K562 (cell line): ENCODE measurements at regions not wholly inside any gene's neighbourhood (a gene's known extent, or its start where the extent isn't known, plus 50 kb on each side); places are given as distances from the start of the nearest gene placed in this dataset.

Source experiments
- ATAC-seq: fragments of 200-7000 bp; cut with Tn5 transposase; 3 replicates; pipeline ENCODE4 v1.9.1; 2020; ENCODE audit warnings: moderate library complexity
- BruUV-seq: library from RNA; stranded (reverse); fragments of 400-500 nt; replicated peaks from 2 replicates; lab custom pipeline; 2021; lab: Mats Ljungman, UMichigan
- CTCF ChIA-PET: fragments of 300-600 bp; formaldehyde crosslinking; extraction: SDS; loops from one replicate; lab custom pipeline; 2021; ENCODE audit warnings: low intra/inter-chr PET ratio; lab: Yijun Ruan, JAX
- POLR2A ChIA-PET: fragments of 300-600, 350-650 bp; sonication (Branson Sonifier 250); formaldehyde crosslinking; extraction: SDS; loops from one replicate; lab custom pipeline; 2021; ENCODE audit warnings: antibody characterized with exemption, inconsistent platforms; lab: Yijun Ruan, JAX
- DNase-seq, 4 experiments: peaks; one replicate each; pipeline versions ENCODE4 v3.0.0 to v3.0.0-alpha.2; 2011 to 2018; ENCODE audit warnings: low spot score in 3 of 4, mixed read lengths in 3 of 4; ENCODE audit errors: extremely low read depth in 1 of 4
- FAIRE-seq: peaks from 2 replicates; lab custom pipeline; 2011; peaks lifted over from hg19 to GRCh38; lab: Jason Lieb, UNC
- H2AFZ ChIP-seq: 2 replicates; pipeline ENCODE4 v1.6.0; 2011; ENCODE audit warnings: low read depth, low read length, control low read depth, inconsistent platforms
- H3K27ac ChIP-seq: fragments of 200-600 bp; 3 replicates; pipeline ENCODE4 v1.8.0; 2011; ENCODE audit warnings: low read depth, mild to moderate bottlenecking, control low read depth, inconsistent platforms, low read length, moderate library complexity, mixed read lengths; ENCODE audit errors: extremely low read depth
- H3K27me3 ChIP-seq, 2 experiments: fragments of 300-600 bp in 1 of 2; 2 replicates in 1 of 2; 3 replicates in 1 of 2; pipeline versions ENCODE4 v1.6.0 to v1.8.0; 2011; ENCODE audit warnings: inconsistent platforms in 2 of 2, low read length in 2 of 2, mild to moderate bottlenecking in 1 of 2, mixed read lengths in 1 of 2, moderate library complexity in 1 of 2; ENCODE audit not compliant: control insufficient read depth in 2 of 2, insufficient read depth in 2 of 2
- H3K36me3 ChIP-seq: fragments of 300-600 bp; 3 replicates; pipeline ENCODE4 v1.8.0; 2011; ENCODE audit warnings: mild to moderate bottlenecking, low read length, inconsistent platforms; ENCODE audit not compliant: control insufficient read depth, insufficient read depth
- H3K4me1 ChIP-seq, 2 experiments: fragments of 200-600 bp in 1 of 2; replicated peaks in 1 of 2; 2 replicates in 1 of 2; 3 replicates in 1 of 2; pipeline versions ENCODE4 v1.5.1 to v1.8.0; 2011; ENCODE audit warnings: inconsistent platforms in 2 of 2, low read length in 2 of 2, mild to moderate bottlenecking in 1 of 2, mixed read lengths in 1 of 2, moderate library complexity in 1 of 2; ENCODE audit not compliant: control insufficient read depth in 2 of 2, insufficient read depth in 2 of 2
- H3K4me2 ChIP-seq: 2 replicates; pipeline ENCODE4 v1.6.1; 2011; ENCODE audit warnings: low read length, control low read depth, inconsistent platforms, mixed read lengths; ENCODE audit not compliant: insufficient read depth
- H3K4me3 ChIP-seq: fragments of 200-600 bp; sonication (generic), shearing (Covaris generic); 2 replicates; pipeline ENCODE4 v1.5.1; 2016; ENCODE audit warnings: control low read depth, inconsistent platforms
- H3K79me2 ChIP-seq: fragments of 200-600 bp; 3 replicates; pipeline ENCODE4 v1.8.0; 2011; ENCODE audit warnings: low read length, inconsistent platforms; ENCODE audit not compliant: control insufficient read depth, insufficient read depth
- H3K9ac ChIP-seq, 2 experiments: 2 replicates each; pipeline versions ENCODE4 v1.6.0 to v1.6.1; 2011; ENCODE audit warnings: low read depth in 2 of 2, low read length in 2 of 2, control low read depth in 1 of 2, inconsistent platforms in 1 of 2, mild to moderate bottlenecking in 1 of 2, mixed read lengths in 1 of 2; ENCODE audit not compliant: insufficient read depth in 1 of 2
- H3K9me1 ChIP-seq: one replicate; pipeline ENCODE4 v1.6.0; 2011; ENCODE audit warnings: inconsistent platforms, mild to moderate bottlenecking, low read length, moderate library complexity; ENCODE audit not compliant: control insufficient read depth, insufficient read depth
- H3K9me3 ChIP-seq: replicated peaks from 2 replicates; pipeline ENCODE4 v1.5.1; 2011; ENCODE audit warnings: low read depth, low read length, inconsistent platforms; ENCODE audit not compliant: control insufficient read depth, insufficient read depth
- H4K20me1 ChIP-seq: replicated peaks from 2 replicates; pipeline ENCODE4 v1.6.1; 2011; ENCODE audit warnings: low read length, inconsistent platforms, mixed read lengths; ENCODE audit not compliant: control insufficient read depth, insufficient read depth
- ERF ChIP-seq: fragments of 450-650 bp; formaldehyde crosslinking; IDR thresholded peaks from 2 replicates; pipeline ENCODE4 v1.4.0; 2020; ENCODE audit warnings: mild to moderate bottlenecking, mixed read lengths
- FOSL1 ChIP-seq: fragments of 200-800 bp; sonication (Bioruptor generic); conservative IDR thresholded peaks from 2 replicates; pipeline ENCODE4 v1.6.1; 2016; ENCODE audit warnings: missing genetic modification characterization, missing compliant biosample characterization
- SIX5 ChIP-seq, 2 experiments: IDR thresholded peaks; 2 replicates each; pipeline ENCODE4 v1.6.1; 2011; ENCODE audit warnings: low read length in 2 of 2, borderline replicate concordance in 1 of 2, low read depth in 1 of 2, mild to moderate bottlenecking in 1 of 2, moderate library complexity in 1 of 2; ENCODE audit not compliant: insufficient read depth in 1 of 2
- ZFP36 ChIP-seq: fragments of 150-350 bp; IDR thresholded peaks from 2 replicates; pipeline ENCODE4 v1.6.1; 2018; ENCODE audit warnings: low read length, low read depth; ENCODE audit not compliant: partially characterized antibody
- WGBS: fragments of 100-300 bp; shearing (Covaris generic); methylation state at CpG from one replicate; pipeline ENCODE4 v1.1.6; 2016; ENCODE audit warnings: low coverage, mixed read lengths; ENCODE audit not compliant: insufficient coverage; ENCODE audit errors: missing lambda C conversion rate; 5-methylcytosine and 5-hydroxymethylcytosine counted together
- in situ Hi-C: fragments of 300-500 bp; cut with MboI; formaldehyde crosslinking; loops from 4 replicates; pipeline ENCODE4 v1.15.0; 2018; ENCODE audit warnings: inconsistent platforms, mixed read lengths
- intact Hi-C: fragments of 100-400 bp; cut with micrococcal nuclease; formaldehyde crosslinking; loops from 2 replicates; pipeline ENCODE4 v1.14.2; 2022
- TF ChIP-seq, protein P1 (sequence below), 2 experiments: fragments of 450-650 bp; formaldehyde crosslinking in 1 of 2; IDR thresholded peaks; 2 replicates each; pipeline versions ENCODE4 v1.4.0 to v1.6.1; 2014 to 2020; ENCODE audit warnings: mild to moderate bottlenecking in 2 of 2, borderline replicate concordance in 1 of 2, low read depth in 1 of 2
- TF ChIP-seq, protein P2 (sequence below), 3 experiments: IDR thresholded peaks in 2 of 3; conservative IDR thresholded peaks in 1 of 3; 2 replicates each; pipeline ENCODE4 v1.5.1; 2011 to 2012; ENCODE audit warnings: low read length in 3 of 3, mild to moderate bottlenecking in 3 of 3, control low read depth in 2 of 3, improper control_type of control experiment in 1 of 3, inconsistent platforms in 1 of 3, low read depth in 1 of 3, mixed read lengths in 1 of 3, moderate library complexity in 1 of 3; ENCODE audit not compliant: insufficient read depth in 2 of 3
- TF ChIP-seq, protein P3 (sequence below): fragments of 200-800 bp; sonication (Bioruptor generic); IDR thresholded peaks from 2 replicates; pipeline ENCODE4 v1.6.1; 2017; ENCODE audit warnings: missing genetic modification characterization, missing compliant biosample characterization

DNA sequence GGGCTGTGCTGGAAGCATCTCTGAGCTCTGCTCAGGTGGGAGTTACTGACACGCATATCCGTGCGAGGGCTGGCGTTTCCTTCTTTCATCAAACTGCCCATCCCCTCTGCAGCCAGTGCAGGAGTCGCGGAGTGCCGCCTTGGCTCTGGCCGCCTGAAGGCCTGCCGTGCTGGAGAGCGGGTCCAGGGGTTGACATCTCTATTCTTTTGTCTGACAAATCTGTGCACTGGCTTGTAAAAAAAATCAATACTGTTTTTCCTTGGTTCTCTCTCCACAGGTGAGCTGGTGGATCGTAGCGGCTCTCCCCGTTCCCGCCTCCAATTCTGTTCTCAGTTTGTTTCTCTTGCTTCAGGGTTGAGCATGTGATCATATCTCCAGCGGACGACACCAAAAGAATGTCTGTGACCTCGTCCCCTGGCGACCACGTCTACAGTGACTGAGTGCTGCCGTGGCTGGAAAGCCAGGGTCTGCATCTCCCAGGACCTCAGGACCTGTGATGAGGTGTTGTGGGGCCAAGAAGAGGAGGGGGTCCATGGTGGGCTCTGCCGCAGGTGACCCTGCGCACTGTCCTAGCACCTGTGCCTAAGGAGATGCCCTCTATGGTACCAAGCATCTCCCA lies 214.3 kb upstream of the IRX4 start:
- WGBS = 2% methylated on average over 20 of the region's 22 CpGs
- TF ChIP-seq, protein P1, sequence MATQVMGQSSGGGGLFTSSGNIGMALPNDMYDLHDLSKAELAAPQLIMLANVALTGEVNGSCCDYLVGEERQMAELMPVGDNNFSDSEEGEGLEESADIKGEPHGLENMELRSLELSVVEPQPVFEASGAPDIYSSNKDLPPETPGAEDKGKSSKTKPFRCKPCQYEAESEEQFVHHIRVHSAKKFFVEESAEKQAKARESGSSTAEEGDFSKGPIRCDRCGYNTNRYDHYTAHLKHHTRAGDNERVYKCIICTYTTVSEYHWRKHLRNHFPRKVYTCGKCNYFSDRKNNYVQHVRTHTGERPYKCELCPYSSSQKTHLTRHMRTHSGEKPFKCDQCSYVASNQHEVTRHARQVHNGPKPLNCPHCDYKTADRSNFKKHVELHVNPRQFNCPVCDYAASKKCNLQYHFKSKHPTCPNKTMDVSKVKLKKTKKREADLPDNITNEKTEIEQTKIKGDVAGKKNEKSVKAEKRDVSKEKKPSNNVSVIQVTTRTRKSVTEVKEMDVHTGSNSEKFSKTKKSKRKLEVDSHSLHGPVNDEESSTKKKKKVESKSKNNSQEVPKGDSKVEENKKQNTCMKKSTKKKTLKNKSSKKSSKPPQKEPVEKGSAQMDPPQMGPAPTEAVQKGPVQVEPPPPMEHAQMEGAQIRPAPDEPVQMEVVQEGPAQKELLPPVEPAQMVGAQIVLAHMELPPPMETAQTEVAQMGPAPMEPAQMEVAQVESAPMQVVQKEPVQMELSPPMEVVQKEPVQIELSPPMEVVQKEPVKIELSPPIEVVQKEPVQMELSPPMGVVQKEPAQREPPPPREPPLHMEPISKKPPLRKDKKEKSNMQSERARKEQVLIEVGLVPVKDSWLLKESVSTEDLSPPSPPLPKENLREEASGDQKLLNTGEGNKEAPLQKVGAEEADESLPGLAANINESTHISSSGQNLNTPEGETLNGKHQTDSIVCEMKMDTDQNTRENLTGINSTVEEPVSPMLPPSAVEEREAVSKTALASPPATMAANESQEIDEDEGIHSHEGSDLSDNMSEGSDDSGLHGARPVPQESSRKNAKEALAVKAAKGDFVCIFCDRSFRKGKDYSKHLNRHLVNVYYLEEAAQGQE (IDR thresholded peaks at IDR 0.05; ENCODE audit: borderline replicate concordance) = no peak
- TF ChIP-seq, protein P1 (CRISPR knock-in tag; IDR thresholded peaks at IDR 0.05; ENCODE audit: low read depth) = no peak
- TF ChIP-seq ERF (CRISPR knock-in tag) (no peak), FOSL1 (tag) (no peak), ZFP36 (no peak), SIX5 (IDR thresholded peaks at IDR 0.05; ENCODE audit: borderline replicate concordance in 1 of 2, insufficient read depth in 1 of 2, low read depth in 1 of 2, low read length in 2 of 2) (no peak)
- TF ChIP-seq, protein P2, sequence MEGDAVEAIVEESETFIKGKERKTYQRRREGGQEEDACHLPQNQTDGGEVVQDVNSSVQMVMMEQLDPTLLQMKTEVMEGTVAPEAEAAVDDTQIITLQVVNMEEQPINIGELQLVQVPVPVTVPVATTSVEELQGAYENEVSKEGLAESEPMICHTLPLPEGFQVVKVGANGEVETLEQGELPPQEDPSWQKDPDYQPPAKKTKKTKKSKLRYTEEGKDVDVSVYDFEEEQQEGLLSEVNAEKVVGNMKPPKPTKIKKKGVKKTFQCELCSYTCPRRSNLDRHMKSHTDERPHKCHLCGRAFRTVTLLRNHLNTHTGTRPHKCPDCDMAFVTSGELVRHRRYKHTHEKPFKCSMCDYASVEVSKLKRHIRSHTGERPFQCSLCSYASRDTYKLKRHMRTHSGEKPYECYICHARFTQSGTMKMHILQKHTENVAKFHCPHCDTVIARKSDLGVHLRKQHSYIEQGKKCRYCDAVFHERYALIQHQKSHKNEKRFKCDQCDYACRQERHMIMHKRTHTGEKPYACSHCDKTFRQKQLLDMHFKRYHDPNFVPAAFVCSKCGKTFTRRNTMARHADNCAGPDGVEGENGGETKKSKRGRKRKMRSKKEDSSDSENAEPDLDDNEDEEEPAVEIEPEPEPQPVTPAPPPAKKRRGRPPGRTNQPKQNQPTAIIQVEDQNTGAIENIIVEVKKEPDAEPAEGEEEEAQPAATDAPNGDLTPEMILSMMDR (IDR thresholded peaks at IDR 0.05 in 2 of 3, conservative IDR thresholded peaks at IDR 0.05 in 1 of 3; ENCODE audit: insufficient read depth in 2 of 3, low read depth in 1 of 3, low read length in 3 of 3) = no peak
- TF ChIP-seq, protein P3, sequence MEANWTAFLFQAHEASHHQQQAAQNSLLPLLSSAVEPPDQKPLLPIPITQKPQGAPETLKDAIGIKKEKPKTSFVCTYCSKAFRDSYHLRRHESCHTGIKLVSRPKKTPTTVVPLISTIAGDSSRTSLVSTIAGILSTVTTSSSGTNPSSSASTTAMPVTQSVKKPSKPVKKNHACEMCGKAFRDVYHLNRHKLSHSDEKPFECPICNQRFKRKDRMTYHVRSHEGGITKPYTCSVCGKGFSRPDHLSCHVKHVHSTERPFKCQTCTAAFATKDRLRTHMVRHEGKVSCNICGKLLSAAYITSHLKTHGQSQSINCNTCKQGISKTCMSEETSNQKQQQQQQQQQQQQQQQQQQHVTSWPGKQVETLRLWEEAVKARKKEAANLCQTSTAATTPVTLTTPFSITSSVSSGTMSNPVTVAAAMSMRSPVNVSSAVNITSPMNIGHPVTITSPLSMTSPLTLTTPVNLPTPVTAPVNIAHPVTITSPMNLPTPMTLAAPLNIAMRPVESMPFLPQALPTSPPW = no peak

More for the DNA sequence above, 214.3 kb upstream of the IRX4 start:
- in situ Hi-C loops = no loop called here
- H2AFZ ChIP-seq = no peak overlapping the region
- H3K9ac ChIP-seq = no peak overlapping the region
- no peaks in the 10 kb centered on the region for H3K36me3 ChIP-seq
- no peaks in the 10 kb centered on the region for H3K9me1 ChIP-seq
- no peak overlapping the region for H3K4me2 ChIP-seq
- no peak for DNase-seq
- no peaks in the 10 kb centered on the region for H3K79me2 ChIP-seq
- BruUV-seq = no TSS peak
- 0 out of 2 replicates have a peak, but pooled peaks cover 4% of the 10 kb centered on the region for H4K20me1 ChIP-seq
- FAIRE-seq = no peak
- POLR2A ChIA-PET = no interaction called here
- intact Hi-C loops = no loop called here
- H3K27ac ChIP-seq = no peak overlapping the region
- CTCF ChIA-PET = no interaction called here
- H3K4me1 ChIP-seq = peaks cover 0 to 5% of the 10 kb centered on the region in 2 experiments; a peak in 1 of 5 replicates
- H3K4me3 ChIP-seq = no peak overlapping the region
- ATAC-seq = no peak
- H3K9me3 ChIP-seq = no peaks in the 10 kb centered on the region
- peaks cover 7 to 38% of the 10 kb centered on the region in 2 experiments; a peak in 4 of 5 replicates for H3K27me3 ChIP-seq
